ENCODE measurements at regions not wholly inside any gene's neighbourhood (a gene's known extent, or its start where the extent isn't known, plus 50 kb on each side); places are given as distances from the start of the nearest gene placed in this dataset.

- no peak for TF ChIP-seq BACH2 (CRISPR knock-in tag; IDR thresholded peaks at IDR 0.05; ENCODE audit: borderline replicate concordance)
- no peak for TF ChIP-seq ZNF70 (CRISPR knock-in tag; IDR thresholded peaks at IDR 0.05)
- no peak for TF ChIP-seq ESRRG (CRISPR knock-in tag; IDR thresholded peaks at IDR 0.05)
- no peak for TF ChIP-seq SNAI2 (CRISPR knock-in tag; IDR thresholded peaks at IDR 0.05)
- no peak for TF ChIP-seq ZNF8 (CRISPR knock-in tag; IDR thresholded peaks at IDR 0.05)
- TF ChIP-seq PATZ1 (CRISPR knock-in tag; IDR thresholded peaks at IDR 0.05; ENCODE audit: borderline replicate concordance), result no peak
- no peak for TF ChIP-seq CREB5 (CRISPR knock-in tag; IDR thresholded peaks at IDR 0.05; ENCODE audit: low read depth)
- TF ChIP-seq POU6F1 (CRISPR knock-in tag; IDR thresholded peaks at IDR 0.05; ENCODE audit: borderline replicate concordance, low read depth), result no peak
- no peak for TF ChIP-seq CSDC2 (CRISPR knock-in tag; IDR thresholded peaks at IDR 0.05)
- TF ChIP-seq TCF4 (CRISPR knock-in tag; IDR thresholded peaks at IDR 0.05; ENCODE audit: borderline replicate concordance), result no peak
- no peak for TF ChIP-seq ZNF565 (CRISPR knock-in tag; conservative IDR thresholded peaks at IDR 0.05; ENCODE audit: low read depth)
- TF ChIP-seq CSRNP3 (CRISPR knock-in tag; IDR thresholded peaks at IDR 0.05), result no peak
- no peak for TF ChIP-seq ISL1 (CRISPR knock-in tag; IDR thresholded peaks at IDR 0.05)
- TF ChIP-seq GLIS3 (CRISPR knock-in tag; IDR thresholded peaks at IDR 0.05), result no peak
- TF ChIP-seq TOX (CRISPR knock-in tag; IDR thresholded peaks at IDR 0.05; ENCODE audit: borderline replicate concordance), result no peak
- TF ChIP-seq ZFP30 (CRISPR knock-in tag; IDR thresholded peaks at IDR 0.05), result no peak
- TF ChIP-seq ZC3H10 (CRISPR knock-in tag; IDR thresholded peaks at IDR 0.05), result no peak
- no peak for TF ChIP-seq TSHZ2 (CRISPR knock-in tag; IDR thresholded peaks at IDR 0.05)
- TF ChIP-seq RARB (CRISPR knock-in tag; IDR thresholded peaks at IDR 0.05), result no peak
- ATAC-seq, result no peak
Observed at GRCh38 chr4:41380511-41381157, 123.9 kb downstream of the UCHL1 start.

- TF ChIP-seq ZC3H10 (CRISPR knock-in tag; IDR thresholded peaks at IDR 0.05), result no peak
- TF ChIP-seq POU6F1 (CRISPR knock-in tag; IDR thresholded peaks at IDR 0.05; ENCODE audit: borderline replicate concordance, low read depth), result no peak
- no peak for TF ChIP-seq SNAI2 (CRISPR knock-in tag; IDR thresholded peaks at IDR 0.05)
- TF ChIP-seq TOX (CRISPR knock-in tag; IDR thresholded peaks at IDR 0.05; ENCODE audit: borderline replicate concordance), result no peak
- TF ChIP-seq CSDC2 (CRISPR knock-in tag; IDR thresholded peaks at IDR 0.05), result no peak
- TF ChIP-seq BACH2 (CRISPR knock-in tag; IDR thresholded peaks at IDR 0.05; ENCODE audit: borderline replicate concordance), result no peak
- ATAC-seq, result no peak
Observed at GRCh38 chr4:41381384-41381783, 124.7 kb downstream of the UCHL1 start.
